GM18507 (cell line): ENCODE measurements at regions not wholly inside any gene's neighbourhood (a gene's known extent, or its start where the extent isn't known, plus 50 kb on each side); places are given as distances from the start of the nearest gene placed in this dataset.
"Not testable (repeated sequence)": the region's sequence is repeated elsewhere in the genome, so short reads cannot be mapped to it uniquely, and the experiment has no call there.

Experiments used
- DNase-seq: peaks from one replicate; pipeline ENCODE4 v3.0.0; 2011; ENCODE audit warnings: low read depth; ENCODE audit not compliant: insufficient read length; ENCODE audit errors: extremely low spot score
- FAIRE-seq: peaks from 2 replicates; lab custom pipeline; 2011; peaks lifted over from hg19 to GRCh38; lab: Jason Lieb, UNC

DNA sequence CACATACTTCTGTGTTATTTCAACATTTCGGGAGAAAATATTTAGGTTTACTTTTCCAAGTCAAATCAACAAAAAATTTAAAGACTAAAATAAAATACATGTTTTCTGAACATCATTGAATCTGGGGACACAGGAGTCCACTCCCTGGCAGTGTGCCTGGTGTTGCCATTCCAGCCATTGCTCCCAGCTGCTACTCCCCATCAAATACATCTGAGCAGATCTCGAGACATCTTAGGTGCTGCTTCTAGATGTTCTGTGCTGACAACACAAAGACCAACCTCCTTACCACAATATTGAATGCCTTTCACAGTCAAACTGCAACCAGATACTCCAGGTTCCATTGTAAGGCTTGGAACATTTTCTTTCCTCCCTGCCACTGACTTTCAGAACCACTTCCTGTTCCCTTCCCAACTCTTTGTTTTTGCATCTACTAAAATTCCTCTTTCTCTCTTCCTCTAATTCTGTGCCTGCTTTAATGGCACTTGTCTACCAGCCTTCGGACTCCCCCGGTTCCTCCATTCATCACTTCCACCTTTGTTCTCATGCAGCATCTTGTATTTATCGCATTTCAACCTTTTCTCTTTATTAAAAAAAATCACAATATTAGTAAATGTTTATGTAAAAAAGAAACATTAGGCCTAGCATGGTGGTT, 81.1 kb upstream of the SLC4A7 start:
- FAIRE-seq (no peak), DNase-seq (no peak)

GRCh38 chr3:27561576-27561975, 77.4 kb upstream of the SLC4A7 start:
- FAIRE-seq, result no peak
- no peak for DNase-seq

DNA sequence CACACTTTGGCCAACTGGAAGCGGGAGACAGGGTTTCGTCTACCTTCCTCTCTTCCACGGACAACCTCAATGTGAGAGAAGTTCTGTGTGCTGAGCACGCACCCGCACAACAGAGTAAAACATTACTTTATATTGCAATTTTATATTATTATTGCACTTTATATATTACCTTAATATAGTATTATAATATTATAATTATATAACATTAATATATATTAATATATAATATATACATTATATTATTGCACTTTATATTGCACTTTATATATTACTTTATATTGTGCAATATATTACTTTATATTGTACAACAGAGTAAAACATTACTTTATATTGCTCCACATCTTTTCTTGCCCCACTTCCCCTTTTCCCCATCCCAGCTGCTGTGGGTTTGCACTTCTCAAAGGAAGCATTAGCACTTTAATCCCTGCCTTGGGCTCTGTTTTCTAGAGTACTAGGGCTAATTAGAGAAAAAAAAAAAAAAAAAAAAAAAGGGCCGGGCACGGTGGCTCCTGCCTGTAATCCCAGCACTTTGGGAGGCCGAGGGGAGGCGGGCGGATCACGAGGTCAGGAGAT, 76.4 kb upstream of the SLC4A7 start:
- no peak for DNase-seq
- FAIRE-seq, result no peak

DNA sequence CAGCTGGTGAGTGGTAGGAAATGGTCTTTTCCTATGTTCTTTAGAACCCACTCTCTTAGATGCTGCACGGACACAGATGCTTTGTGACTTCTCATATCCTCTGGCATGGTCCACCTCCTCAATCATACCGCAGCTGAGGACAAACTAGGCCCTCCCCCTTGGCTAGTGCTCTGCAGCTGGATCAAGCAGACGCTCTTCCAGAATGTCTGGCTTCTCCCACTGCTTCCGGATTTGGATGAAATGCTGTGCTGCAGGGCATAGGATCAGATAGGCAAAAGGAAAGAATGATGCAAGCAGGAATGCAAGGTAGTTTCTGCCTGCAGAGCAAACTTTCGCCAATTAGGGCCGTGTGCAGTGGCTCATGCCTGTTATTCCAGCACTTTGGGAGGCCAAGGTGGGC, 75.7 kb upstream of the SLC4A7 start:
- FAIRE-seq (no peak), DNase-seq (no peak)

- no peak for FAIRE-seq
These were observed 75.2 kb upstream of the SLC4A7 start for GRCh38 chr3:27559381-27559780.

GRCh38 chr3:27557411-27557810, 73.2 kb upstream of the SLC4A7 start:
- FAIRE-seq, result no peak

More at GRCh38 chr3:27559381-27559780, 75.2 kb upstream of the SLC4A7 start:
- no peak for DNase-seq

DNA sequence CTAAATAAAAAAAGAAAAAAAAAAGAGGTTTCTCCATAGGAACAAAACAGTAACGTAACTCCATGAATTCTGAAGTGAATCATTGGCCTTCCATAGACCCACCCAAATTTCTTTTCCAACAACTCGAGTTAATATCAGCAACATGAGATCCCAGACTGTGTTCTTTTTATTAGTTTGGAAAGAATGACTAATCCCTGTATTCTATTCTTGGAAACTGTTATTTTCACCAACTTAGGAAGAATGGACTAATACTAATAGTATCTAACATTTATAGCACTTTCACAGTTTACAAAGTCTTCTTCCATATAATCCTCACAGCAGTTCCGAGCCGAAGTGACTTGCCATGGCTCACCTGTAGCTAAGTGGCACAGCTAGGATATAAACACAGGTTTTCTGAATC, 72.7 kb upstream of the SLC4A7 start:
- FAIRE-seq, result no peak
- DNase-seq, result no peak

More at GRCh38 chr3:27557411-27557810, 73.2 kb upstream of the SLC4A7 start:
- DNase-seq, result no peak

GRCh38 chr3:27554706-27555105, 70.5 kb upstream of the SLC4A7 start:
- no peak for FAIRE-seq
- DNase-seq, result no peak

DNA sequence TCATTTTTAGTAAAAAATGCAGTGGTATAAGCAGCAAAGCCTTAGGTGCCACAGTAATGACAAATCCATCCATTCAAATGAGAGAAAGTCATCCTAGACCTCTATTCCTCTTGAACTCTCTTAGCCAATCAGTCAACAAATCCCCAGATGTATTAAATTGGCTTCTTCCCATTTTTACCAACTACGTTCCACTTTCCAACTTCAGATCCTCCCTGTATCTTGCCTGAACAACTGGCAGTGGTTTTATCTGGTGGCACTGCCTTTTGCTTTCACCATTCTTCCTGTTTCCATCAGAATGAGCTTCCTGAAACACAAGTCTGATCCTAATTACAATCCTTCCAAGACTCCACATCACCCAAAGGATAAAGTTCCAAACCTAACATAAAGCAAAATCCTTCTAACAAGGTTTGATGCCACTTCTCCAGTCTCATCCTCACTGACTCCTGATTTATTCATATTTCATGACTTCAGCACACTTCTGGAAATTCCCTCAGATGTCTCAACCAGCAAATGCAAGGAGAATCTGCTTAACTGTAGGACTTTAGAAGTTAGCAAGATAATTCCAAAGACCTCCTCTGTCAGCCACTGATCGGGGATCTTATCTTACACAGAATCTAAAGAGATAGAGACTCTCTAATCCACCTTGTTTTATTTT, 69.8 kb upstream of the SLC4A7 start:
- FAIRE-seq (no peak), DNase-seq (no peak)

- not testable (repeated sequence) for DNase-seq, FAIRE-seq
These were observed 68.5 kb upstream of the SLC4A7 start for GRCh38 chr3:27552708-27553107.

DNA sequence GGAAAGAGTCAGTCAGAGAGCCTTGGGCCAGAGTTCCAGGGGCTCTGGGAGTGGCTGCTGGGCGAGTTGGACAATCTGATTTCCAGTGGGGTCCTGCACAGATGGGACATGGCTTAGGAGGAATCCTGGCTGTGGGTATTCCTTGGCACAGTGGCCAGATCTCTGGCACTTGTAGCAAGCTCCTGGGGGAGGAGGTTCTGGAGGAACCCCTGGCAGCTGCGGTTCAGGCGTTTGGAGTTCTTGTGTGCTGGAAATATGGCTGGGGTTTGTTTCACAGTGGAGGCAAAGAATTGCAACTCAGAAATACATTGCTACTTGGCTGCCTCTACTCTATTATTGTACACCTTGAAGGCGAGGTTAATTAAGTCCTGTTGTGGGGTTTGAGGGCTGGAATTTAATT, 67.2 kb upstream of the SLC4A7 start:
- not testable (repeated sequence) for FAIRE-seq, DNase-seq

- no peak for DNase-seq
- FAIRE-seq, result no peak
These were observed 60.9 kb upstream of the SLC4A7 start for GRCh38 chr3:27545061-27545460.

DNA sequence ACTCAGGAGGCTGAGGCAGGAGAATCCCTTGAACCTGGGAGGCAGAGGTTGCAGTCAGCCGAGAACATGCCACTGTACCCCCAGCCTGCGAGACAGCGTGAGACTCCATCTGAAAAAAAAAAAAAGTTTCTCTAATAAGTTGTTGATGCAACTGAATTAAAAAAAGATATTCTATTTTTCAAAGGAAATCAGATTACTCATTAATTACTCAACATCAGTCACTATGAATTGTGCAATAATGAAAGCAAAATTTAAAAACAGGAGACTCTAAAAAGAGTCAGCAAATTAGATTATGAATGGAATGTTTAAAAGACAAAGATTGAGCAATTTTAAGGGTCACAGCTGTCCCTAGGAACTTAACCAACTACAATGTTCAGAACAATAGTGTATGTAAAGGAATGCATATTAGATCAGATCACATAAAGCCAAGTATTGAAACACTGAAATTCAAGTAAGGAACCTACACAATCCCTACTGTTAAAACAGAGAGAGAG, 60.2 kb upstream of the SLC4A7 start:
- FAIRE-seq (no peak), DNase-seq (no peak)

- FAIRE-seq (no peak), DNase-seq (no peak)
These were observed 58.3 kb upstream of the SLC4A7 start for GRCh38 chr3:27542476-27542875.

- DNase-seq (no peak), FAIRE-seq (no peak)
These were observed 56.0 kb upstream of the SLC4A7 start for GRCh38 chr3:27540231-27540630.

DNA sequence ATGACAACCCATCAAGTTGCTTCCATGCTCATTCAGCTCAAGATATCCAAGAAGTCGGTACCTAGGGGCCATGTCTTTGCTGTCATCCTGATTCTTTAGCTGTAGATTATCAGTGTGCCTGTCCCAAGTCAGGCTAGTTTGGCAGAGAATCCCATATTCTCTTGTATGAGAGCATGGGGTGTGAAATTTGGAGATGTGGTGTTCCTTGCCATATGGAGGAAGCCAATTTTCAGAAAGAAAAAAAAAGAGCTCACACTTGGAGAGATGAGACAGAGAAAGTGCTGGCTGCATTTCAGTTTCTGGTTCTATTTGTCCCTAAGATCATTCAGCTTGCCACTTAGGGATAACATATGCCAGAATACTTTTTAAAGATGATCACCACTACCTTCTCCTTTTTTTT, 52.3 kb upstream of the SLC4A7 start:
- FAIRE-seq, result no peak
- no peak for DNase-seq

DNA sequence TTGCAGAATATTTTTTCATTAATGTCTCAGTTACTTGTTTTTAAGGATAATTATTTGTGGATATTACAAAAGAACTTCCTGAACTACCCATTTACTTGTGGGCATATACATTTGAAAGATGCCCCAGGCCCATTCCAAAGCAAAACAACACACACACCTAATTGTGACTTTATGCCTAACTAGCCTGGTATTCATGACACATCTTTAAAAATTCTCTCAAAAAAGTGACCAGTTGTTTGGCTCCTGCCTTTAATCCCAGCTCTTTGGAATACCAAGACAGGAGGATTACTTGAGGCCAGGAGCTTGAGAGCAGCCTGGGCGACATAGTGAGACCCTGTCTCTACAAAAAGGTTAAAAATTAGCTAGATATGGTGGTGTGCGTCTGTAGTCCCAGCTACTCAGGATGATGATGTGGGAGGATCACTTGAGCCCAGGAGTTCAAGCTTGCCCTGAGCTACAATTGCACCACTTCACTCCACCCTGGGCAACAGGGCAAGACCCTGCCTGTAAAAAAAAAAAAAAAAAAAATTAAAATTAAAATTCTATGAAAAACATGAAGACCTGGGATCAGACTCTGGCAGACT, 51.7 kb upstream of the SLC4A7 start:
- DNase-seq (no peak), FAIRE-seq (no peak)

- FAIRE-seq (peak; percentile 36), DNase-seq (no peak)
These were observed 49.8 kb upstream of the SLC4A7 start for GRCh38 chr3:27533718-27534573.
